Body of pancreas (tissue), 4 donors: ENCODE measurements at regions not wholly inside any gene's neighbourhood (a gene's known extent, or its start where the extent isn't known, plus 50 kb on each side); places are given as distances from the start of the nearest gene placed in this dataset.

ENCODE experiments used
- CTCF ChIP-seq, 7 experiments: fragments of 450-650 bp in 4 of 7; fragments of 200-600 bp in 3 of 7; sonication (generic) in 3 of 7; IDR thresholded peaks; one replicate each; pipeline ENCODE4 v1.5.1; 2016 to 2019; ENCODE audit warnings: antibody characterized with exemption in 7 of 7
- POLR2A ChIP-seq, 3 donors: fragments of 450-650 bp; IDR thresholded peaks; one replicate each; pipeline ENCODE4 v1.6.1; 2016; ENCODE audit warnings: antibody characterized with exemption in 3 of 3, mild to moderate bottlenecking in 2 of 3

DNA sequence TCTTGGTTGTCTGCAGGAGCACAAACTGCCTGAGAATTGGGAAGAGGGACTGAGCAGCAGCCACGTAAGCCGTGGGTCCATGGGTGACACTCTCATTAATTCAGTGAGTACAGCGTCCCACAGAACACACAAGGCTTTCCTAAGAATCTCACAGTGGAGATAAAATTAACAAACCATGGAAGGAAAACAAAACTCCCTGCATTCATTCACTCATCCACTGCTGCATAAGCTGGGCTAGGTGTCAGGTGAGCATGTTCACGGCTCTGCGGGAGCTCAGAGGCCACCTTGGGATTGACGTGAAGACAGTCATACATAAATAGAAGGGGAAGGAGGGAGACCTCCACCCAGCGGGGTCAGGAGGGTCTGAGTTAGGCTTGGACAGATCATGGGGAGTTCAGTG, 1442.7 kb downstream of the TBC1D22A start:
- TF ChIP-seq CTCF (IDR thresholded peaks at IDR 0.05) (no peak), POLR2A (IDR thresholded peaks at IDR 0.05) (no peak)
